Ovary (tissue), 3 donors: ENCODE measurements at regions not wholly inside any gene's neighbourhood (a gene's known extent, or its start where the extent isn't known, plus 50 kb on each side); places are given as distances from the start of the nearest gene placed in this dataset.

Experiments
- POLR2A ChIP-seq: fragments of 450-650 bp; IDR thresholded peaks from one replicate; pipeline ENCODE4 v1.6.1; 2017; ENCODE audit warnings: antibody characterized with exemption, mild to moderate bottlenecking, moderate library complexity
- TF ChIP-seq, protein P1 (sequence below), 3 donors: fragments of 450-650 bp in 2 of 3; fragments of 200-600 bp in 1 of 3; IDR thresholded peaks; one replicate each; pipeline versions ENCODE4 v1.5.1 to v1.8.0; 2016 to 2022; ENCODE audit warnings: antibody characterized with exemption in 3 of 3, mild to moderate bottlenecking in 1 of 3
- donor health status: DM: no; HTN: no; CAD: no.

DNA sequence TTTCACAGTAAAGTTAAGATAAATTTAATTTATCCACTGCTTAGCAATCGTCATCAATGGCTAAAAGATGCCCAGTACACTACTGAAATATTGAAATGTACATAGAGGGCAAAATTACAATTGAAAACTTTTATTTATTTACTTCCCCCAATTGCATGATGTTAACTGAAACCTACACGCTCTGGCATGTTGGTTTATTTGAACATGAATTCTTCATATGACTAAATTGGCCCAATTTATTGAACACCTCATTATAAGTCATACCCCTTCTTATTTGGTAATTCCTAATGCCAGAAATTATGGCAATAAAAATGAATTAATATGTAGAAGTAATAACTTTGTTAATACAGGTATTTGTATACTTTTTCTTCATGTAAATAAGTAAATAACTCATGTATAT is 183.0 kb upstream of the ZC3H15 start:
- TF ChIP-seq, protein P1, sequence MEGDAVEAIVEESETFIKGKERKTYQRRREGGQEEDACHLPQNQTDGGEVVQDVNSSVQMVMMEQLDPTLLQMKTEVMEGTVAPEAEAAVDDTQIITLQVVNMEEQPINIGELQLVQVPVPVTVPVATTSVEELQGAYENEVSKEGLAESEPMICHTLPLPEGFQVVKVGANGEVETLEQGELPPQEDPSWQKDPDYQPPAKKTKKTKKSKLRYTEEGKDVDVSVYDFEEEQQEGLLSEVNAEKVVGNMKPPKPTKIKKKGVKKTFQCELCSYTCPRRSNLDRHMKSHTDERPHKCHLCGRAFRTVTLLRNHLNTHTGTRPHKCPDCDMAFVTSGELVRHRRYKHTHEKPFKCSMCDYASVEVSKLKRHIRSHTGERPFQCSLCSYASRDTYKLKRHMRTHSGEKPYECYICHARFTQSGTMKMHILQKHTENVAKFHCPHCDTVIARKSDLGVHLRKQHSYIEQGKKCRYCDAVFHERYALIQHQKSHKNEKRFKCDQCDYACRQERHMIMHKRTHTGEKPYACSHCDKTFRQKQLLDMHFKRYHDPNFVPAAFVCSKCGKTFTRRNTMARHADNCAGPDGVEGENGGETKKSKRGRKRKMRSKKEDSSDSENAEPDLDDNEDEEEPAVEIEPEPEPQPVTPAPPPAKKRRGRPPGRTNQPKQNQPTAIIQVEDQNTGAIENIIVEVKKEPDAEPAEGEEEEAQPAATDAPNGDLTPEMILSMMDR (IDR thresholded peaks at IDR 0.05), result no peak
- TF ChIP-seq POLR2A, result no peak
